SK-N-SH (cell line): ENCODE measurements at regions not wholly inside any gene's neighbourhood (a gene's known extent, or its start where the extent isn't known, plus 50 kb on each side); places are given as distances from the start of the nearest gene placed in this dataset.

Source experiments
- EP300 ChIP-seq, 2 experiments: IDR thresholded peaks; 2 replicates each; pipeline versions ENCODE4 v1.4.0 to v1.6.1; 2012; ENCODE audit warnings: borderline replicate concordance in 1 of 2, low read depth in 1 of 2, low read length in 1 of 2
- EZH2phosphoT487 ChIP-seq: fragments of 200-600 bp; sonication (generic); IDR thresholded peaks from 2 replicates; pipeline ENCODE4 v1.6.1; 2017; ENCODE audit warnings: low read depth, mixed run types, mild to moderate bottlenecking, antibody characterized with exemption, moderate library complexity, borderline replicate concordance
- TF ChIP-seq, protein P1 (sequence below): fragments of 200-600 bp; sonication (generic); IDR thresholded peaks from 2 replicates; pipeline ENCODE4 v1.6.1; 2017; ENCODE audit warnings: antibody characterized with exemption, mild to moderate bottlenecking, moderate library complexity

DNA sequence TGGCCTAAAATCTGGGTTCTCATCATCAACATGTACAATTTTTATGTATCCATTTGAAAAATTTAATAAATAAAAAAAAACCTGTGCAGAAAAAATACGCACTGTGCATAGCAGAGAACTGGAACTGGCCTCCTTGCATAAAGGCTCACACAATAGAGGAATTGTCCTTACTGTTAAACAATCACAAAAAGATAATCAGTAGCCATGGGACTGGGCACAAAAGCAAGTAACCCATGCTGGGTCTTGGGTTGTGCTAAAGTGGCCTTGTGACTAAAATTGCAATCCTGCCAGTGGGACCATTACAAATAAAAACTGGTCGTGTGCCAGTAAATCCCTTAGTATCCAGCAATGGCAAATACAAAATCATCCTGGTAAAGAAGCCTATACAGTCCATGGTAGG, 1646.6 kb downstream of the MAT2B start:
- TF ChIP-seq, protein P1, sequence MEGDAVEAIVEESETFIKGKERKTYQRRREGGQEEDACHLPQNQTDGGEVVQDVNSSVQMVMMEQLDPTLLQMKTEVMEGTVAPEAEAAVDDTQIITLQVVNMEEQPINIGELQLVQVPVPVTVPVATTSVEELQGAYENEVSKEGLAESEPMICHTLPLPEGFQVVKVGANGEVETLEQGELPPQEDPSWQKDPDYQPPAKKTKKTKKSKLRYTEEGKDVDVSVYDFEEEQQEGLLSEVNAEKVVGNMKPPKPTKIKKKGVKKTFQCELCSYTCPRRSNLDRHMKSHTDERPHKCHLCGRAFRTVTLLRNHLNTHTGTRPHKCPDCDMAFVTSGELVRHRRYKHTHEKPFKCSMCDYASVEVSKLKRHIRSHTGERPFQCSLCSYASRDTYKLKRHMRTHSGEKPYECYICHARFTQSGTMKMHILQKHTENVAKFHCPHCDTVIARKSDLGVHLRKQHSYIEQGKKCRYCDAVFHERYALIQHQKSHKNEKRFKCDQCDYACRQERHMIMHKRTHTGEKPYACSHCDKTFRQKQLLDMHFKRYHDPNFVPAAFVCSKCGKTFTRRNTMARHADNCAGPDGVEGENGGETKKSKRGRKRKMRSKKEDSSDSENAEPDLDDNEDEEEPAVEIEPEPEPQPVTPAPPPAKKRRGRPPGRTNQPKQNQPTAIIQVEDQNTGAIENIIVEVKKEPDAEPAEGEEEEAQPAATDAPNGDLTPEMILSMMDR = no peak
- TF ChIP-seq EP300 (IDR thresholded peaks at IDR 0.05; ENCODE audit: borderline replicate concordance in 1 of 2, low read depth in 1 of 2, low read length in 1 of 2) (no peak), EZH2phosphoT487 (no peak)
